ENCODE measurements at regions not wholly inside any gene's neighbourhood (a gene's known extent, or its start where the extent isn't known, plus 50 kb on each side); places are given as distances from the start of the nearest gene placed in this dataset.

- no peak overlapping the region for H3K4me3 ChIP-seq
- WGBS, 2 donors, result 86 to 89% methylated on average over 1 of the region's 1 CpG
- TF ChIP-seq POLR2A (IDR thresholded peaks at IDR 0.05) (no peak), CTCF (IDR thresholded peaks at IDR 0.05) (no peak)
- H3K9me3 ChIP-seq, result no peaks in the 10 kb centered on the region
- no peaks in the 10 kb centered on the region for H3K27me3 ChIP-seq
- H3K36me3 ChIP-seq (ENCODE audit: low read depth, missing control alignments), result no peaks in the 10 kb centered on the region
- intact Hi-C loops (cut with DNase I; ENCODE audit: low total_unique reads), result no loop called here
- DNase-seq, result no peak
- no peaks in the 10 kb centered on the region for H3K4me1 ChIP-seq
- no peak overlapping the region for H3K27ac ChIP-seq
Measured at GRCh38 chr11:80916173-80916798, 1475.5 kb upstream of the TENM4 start.

GRCh38 chr11:80914311-80914710 is 1473.5 kb upstream of the TENM4 start:
- Histone ChIP-seq H3K27ac (no peak overlapping the region), H3K4me3 (no peak overlapping the region), H3K36me3 (ENCODE audit: low read depth, missing control alignments) (no peaks in the 10 kb centered on the region), H3K4me1 (no peaks in the 10 kb centered on the region), H3K27me3 (no peaks in the 10 kb centered on the region), H3K9me3 (no peaks in the 10 kb centered on the region)
- no peak for TF ChIP-seq CTCF (IDR thresholded peaks at IDR 0.05)
- TF ChIP-seq POLR2A (IDR thresholded peaks at IDR 0.05), result no peak
- no peak for DNase-seq
- intact Hi-C loops (cut with DNase I; ENCODE audit: low total_unique reads), result no loop called here
- WGBS, 2 donors, result 84 to 92% methylated on average over 1 of the region's 1 CpG

GRCh38 chr11:80911666-80912065 is 1470.8 kb upstream of the TENM4 start:
- Histone ChIP-seq H3K27ac (no peak overlapping the region), H3K4me3 (no peak overlapping the region), H3K27me3 (no peaks in the 10 kb centered on the region), H3K9me3 (no peaks in the 10 kb centered on the region), H3K36me3 (ENCODE audit: low read depth, missing control alignments) (no peaks in the 10 kb centered on the region), H3K4me1 (no peaks in the 10 kb centered on the region)
- TF ChIP-seq CTCF (IDR thresholded peaks at IDR 0.05) (no peak), POLR2A (IDR thresholded peaks at IDR 0.05) (no peak)
- intact Hi-C loops (cut with DNase I; ENCODE audit: low total_unique reads), result no loop called here
- DNase-seq, result no peak
- WGBS, 2 donors, result 81 to 87% methylated on average over 1 of the region's 1 CpG

- no peaks in the 10 kb centered on the region for H3K9me3 ChIP-seq
- no peak overlapping the region for H3K4me3 ChIP-seq
- H3K27ac ChIP-seq, result no peak overlapping the region
- 85 to 88% methylated on average over 2 of the region's 2 CpGs for WGBS, 2 donors
- TF ChIP-seq POLR2A (IDR thresholded peaks at IDR 0.05), result no peak
- TF ChIP-seq CTCF (IDR thresholded peaks at IDR 0.05), result no peak
- DNase-seq, result no peak
- no peaks in the 10 kb centered on the region for H3K27me3 ChIP-seq
- intact Hi-C loops (cut with DNase I; ENCODE audit: low total_unique reads), result no loop called here
- no peaks in the 10 kb centered on the region for H3K36me3 ChIP-seq (ENCODE audit: low read depth, missing control alignments)
- no peaks in the 10 kb centered on the region for H3K4me1 ChIP-seq
Measured at GRCh38 chr11:80900265-80900664, 1459.4 kb upstream of the TENM4 start.

GRCh38 chr11:80899381-80899780 is 1458.6 kb upstream of the TENM4 start:
- Histone ChIP-seq H3K36me3 (ENCODE audit: low read depth, missing control alignments) (no peaks in the 10 kb centered on the region), H3K9me3 (no peaks in the 10 kb centered on the region), H3K4me1 (no peaks in the 10 kb centered on the region), H3K27me3 (no peaks in the 10 kb centered on the region), H3K4me3 (no peak overlapping the region), H3K27ac (no peak overlapping the region)
- intact Hi-C loops (cut with DNase I; ENCODE audit: low total_unique reads), result no loop called here
- WGBS, 2 donors, result 10 to 38% methylated on average over 1 of the region's 1 CpG
- no peak for DNase-seq
- no peak for TF ChIP-seq POLR2A (IDR thresholded peaks at IDR 0.05)
- no peak for TF ChIP-seq CTCF (IDR thresholded peaks at IDR 0.05)
